ENCODE measurements at regions not wholly inside any gene's neighbourhood (a gene's known extent, or its start where the extent isn't known, plus 50 kb on each side); places are given as distances from the start of the nearest gene placed in this dataset.

GRCh38 chr13:111973605-111974340 is 93.2 kb upstream of the SOX1 start:
- Histone ChIP-seq H3K36me3 (replicated peaks in 1 of 2; ENCODE audit: control insufficient read depth in 1 of 2, insufficient read depth in 2 of 2, low read length in 1 of 2) (no peaks in the 10 kb centered on the region), H3K9ac (no peak overlapping the region), H3K27me3 (ENCODE audit: insufficient read depth) (peaks cover 21% of the 10 kb centered on the region; the same call in 1 of the 2 replicates), H3K79me2 (ENCODE audit: insufficient read depth) (no peaks in the 10 kb centered on the region), H2AFZ (ENCODE audit: low read depth) (no peak overlapping the region), H3F3A (replicated peaks; ENCODE audit: insufficient read depth) (peaks cover 13% of the 10 kb centered on the region), H3K27ac (ENCODE audit: low read depth in 2 of 2, low read length in 1 of 2) (no peak overlapping the region), H3K4me1 (ENCODE audit: control insufficient read depth in 1 of 2, insufficient read depth in 2 of 2, low read depth in 1 of 2, low read length in 1 of 2) (peaks cover 0 to 5% of the 10 kb centered on the region in 2 experiments; a peak in 1 of 4 replicates), H3K4me2 (no peak overlapping the region), H3K9me2 (no peaks in the 10 kb centered on the region), H4K20me1 (ENCODE audit: insufficient read depth) (no peaks in the 10 kb centered on the region), H3K4me3 (ENCODE audit: low read depth in 2 of 2, low read length in 1 of 2) (no peak overlapping the region), H3K9me3 (no peaks in the 10 kb centered on the region)
- no peak for TF ChIP-seq CTCF (IDR thresholded peaks at IDR 0.05)
- TF ChIP-seq FOXM1 (IDR thresholded peaks at IDR 0.05; ENCODE audit: low read depth) = no peak
- no peak for TF ChIP-seq MAX (IDR thresholded peaks at IDR 0.05; ENCODE audit: low read depth)
- TF ChIP-seq PBX3 (IDR thresholded peaks at IDR 0.05) = no peak
- no peak for TF ChIP-seq FOSL2 (IDR thresholded peaks at IDR 0.05; ENCODE audit: borderline replicate concordance, low read depth)
- TF ChIP-seq ELF1 (IDR thresholded peaks at IDR 0.05) = no peak
- ChIA-PET POLR2A (no interaction called here), CTCF (no interaction called here)
- no peak for DNase-seq
- WGBS (ENCODE audit: low lambda C conversion rate) = 7% methylated on average over 14 of the region's 16 CpGs

- Histone ChIP-seq H3K9me3 (no peaks in the 10 kb centered on the region), H3K9me2 (no peaks in the 10 kb centered on the region), H3K4me3 (ENCODE audit: low read depth in 2 of 2, low read length in 1 of 2) (no peak overlapping the region), H3K36me3 (replicated peaks in 1 of 2; ENCODE audit: control insufficient read depth in 1 of 2, insufficient read depth in 2 of 2, low read length in 1 of 2) (no peaks in the 10 kb centered on the region), H3K4me2 (no peak overlapping the region), H2AFZ (ENCODE audit: low read depth) (no peak overlapping the region), H3K27me3 (ENCODE audit: insufficient read depth) (peaks cover 21% of the 10 kb centered on the region; the same call in 1 of the 2 replicates), H3K4me1 (ENCODE audit: control insufficient read depth in 1 of 2, insufficient read depth in 2 of 2, low read depth in 1 of 2, low read length in 1 of 2) (peaks cover 0 to 5% of the 10 kb centered on the region in 2 experiments; a peak in 1 of 4 replicates), H3F3A (replicated peaks; ENCODE audit: insufficient read depth) (peaks cover 13% of the 10 kb centered on the region), H4K20me1 (ENCODE audit: insufficient read depth) (no peaks in the 10 kb centered on the region), H3K27ac (ENCODE audit: low read depth in 2 of 2, low read length in 1 of 2) (no peak overlapping the region), H3K79me2 (ENCODE audit: insufficient read depth) (no peaks in the 10 kb centered on the region), H3K9ac (no peak overlapping the region)
- DNase-seq = no peak
- POLR2A ChIA-PET = no interaction called here
- 37% methylated on average over 9 of the region's 13 CpGs for WGBS (ENCODE audit: low lambda C conversion rate)
- CTCF ChIA-PET = no interaction called here
- TF ChIP-seq USF1 (IDR thresholded peaks at IDR 0.05; ENCODE audit: borderline replicate concordance, low read depth) (no peak), GATA2 (CRISPR knock-in tag; IDR thresholded peaks at IDR 0.05) (no peak), RAD21 (IDR thresholded peaks at IDR 0.05; ENCODE audit: low read length) (no peak), MEF2A (IDR thresholded peaks at IDR 0.05; ENCODE audit: borderline replicate concordance, low read depth) (no peak), USF2 (IDR thresholded peaks at IDR 0.05; ENCODE audit: borderline replicate concordance, low read depth, low read length) (no peak), JUND (IDR thresholded peaks at IDR 0.05) (no peak), REST (IDR thresholded peaks at IDR 0.05; ENCODE audit: low read depth, low read length) (no peak), GABPA (IDR thresholded peaks at IDR 0.05; ENCODE audit: low read depth) (no peak), ELF1 (IDR thresholded peaks at IDR 0.05) (no peak), NFIC (IDR thresholded peaks at IDR 0.05; ENCODE audit: borderline replicate concordance) (no peak), FOSL2 (IDR thresholded peaks at IDR 0.05; ENCODE audit: borderline replicate concordance, low read depth) (no peak), CTCF (IDR thresholded peaks at IDR 0.05) (no peak), RFX5 (IDR thresholded peaks at IDR 0.05; ENCODE audit: low read length) (no peak)
Observed at GRCh38 chr13:111974341-111974640, 92.7 kb upstream of the SOX1 start.

All from SK-N-SH (cell line).